ENCODE measurements at regions not wholly inside any gene's neighbourhood (a gene's known extent, or its start where the extent isn't known, plus 50 kb on each side); places are given as distances from the start of the nearest gene placed in this dataset.

GRCh38 chr2:11955884-11956291 is 209.5 kb downstream of the LPIN1 start:
- DNase-seq, result no peak

GRCh38 chr2:11962707-11963328 is 216.4 kb downstream of the LPIN1 start:
- DNase-seq, result no peak

GRCh38 chr2:11963966-11964365 is 217.5 kb downstream of the LPIN1 start:
- DNase-seq, result no peak

GRCh38 chr2:11967946-11968465 is 221.6 kb downstream of the LPIN1 start:
- DNase-seq, result no peak

- no peak for DNase-seq
These were observed 222.1 kb downstream of the LPIN1 start for GRCh38 chr2:11968521-11968920.

DNA sequence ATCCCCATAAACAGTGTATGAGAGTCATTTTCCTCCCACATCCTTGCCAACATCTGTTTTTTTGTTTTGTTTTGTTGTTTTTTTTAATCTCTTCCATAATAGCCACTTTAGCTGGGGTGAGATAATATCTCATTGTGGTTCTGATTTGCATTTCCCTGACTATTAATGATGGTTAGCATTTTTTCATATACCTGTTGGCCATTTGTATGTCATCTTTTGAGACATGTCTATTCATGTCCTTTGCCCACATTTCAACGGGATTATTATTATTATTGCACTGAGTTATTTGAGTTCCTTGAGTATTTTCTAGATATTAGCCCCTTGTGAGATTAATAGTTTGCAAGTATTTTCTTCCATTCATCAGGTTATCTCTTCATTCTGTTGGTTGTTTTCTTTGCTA is 223.3 kb downstream of the LPIN1 start:
- DNase-seq, result no peak

- no peak for DNase-seq
These were observed 228.1 kb downstream of the LPIN1 start for GRCh38 chr2:11974573-11974972.

DNA sequence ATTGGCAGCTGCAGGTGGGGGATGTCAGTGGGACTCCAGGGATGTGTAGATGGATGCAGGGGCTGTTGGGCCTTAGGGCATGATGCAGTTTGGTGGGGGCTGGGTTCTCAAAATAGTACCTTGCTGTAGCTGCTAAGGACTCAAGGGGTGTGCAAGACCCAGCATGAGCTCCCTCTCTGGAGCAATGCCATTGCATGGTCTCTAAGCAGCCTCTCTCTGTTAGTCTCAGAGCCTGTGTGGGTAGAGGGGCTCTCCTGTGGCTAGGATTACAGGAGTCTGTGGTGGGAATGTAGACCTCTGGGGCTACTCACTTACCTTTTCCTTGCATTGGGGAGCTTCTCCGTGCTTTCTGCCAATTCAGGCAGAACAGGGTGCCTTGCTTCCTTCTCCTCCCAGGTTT is 228.9 kb downstream of the LPIN1 start:
- no peak for DNase-seq

DNA sequence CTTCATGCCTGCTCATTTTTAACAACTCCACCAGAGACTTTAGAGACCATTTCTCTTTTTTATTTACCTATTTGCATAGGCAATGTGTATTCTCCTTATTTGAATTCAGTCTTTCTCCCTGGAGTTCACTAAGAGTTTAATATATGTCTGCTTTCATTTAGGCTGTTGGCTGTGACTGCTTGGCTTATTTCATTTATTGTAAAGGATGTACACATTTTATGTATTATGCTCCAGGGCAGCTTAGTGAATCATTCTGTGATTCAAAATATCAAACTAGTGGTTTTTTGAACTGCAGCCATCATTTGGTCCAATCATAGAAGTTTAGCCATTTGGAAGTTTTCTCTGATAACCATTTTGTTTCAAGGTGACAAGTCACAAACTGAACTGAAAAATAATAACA is 229.6 kb downstream of the LPIN1 start:
- DNase-seq, result no peak

- no peak for DNase-seq
These were observed 231.5 kb downstream of the LPIN1 start for GRCh38 chr2:11977766-11978524.

GRCh38 chr2:11980809-11981208 is 234.4 kb downstream of the LPIN1 start:
- DNase-seq, result no peak

- DNase-seq, result no peak
These were observed 237.0 kb downstream of the LPIN1 start for GRCh38 chr2:11983401-11983800.

DNA sequence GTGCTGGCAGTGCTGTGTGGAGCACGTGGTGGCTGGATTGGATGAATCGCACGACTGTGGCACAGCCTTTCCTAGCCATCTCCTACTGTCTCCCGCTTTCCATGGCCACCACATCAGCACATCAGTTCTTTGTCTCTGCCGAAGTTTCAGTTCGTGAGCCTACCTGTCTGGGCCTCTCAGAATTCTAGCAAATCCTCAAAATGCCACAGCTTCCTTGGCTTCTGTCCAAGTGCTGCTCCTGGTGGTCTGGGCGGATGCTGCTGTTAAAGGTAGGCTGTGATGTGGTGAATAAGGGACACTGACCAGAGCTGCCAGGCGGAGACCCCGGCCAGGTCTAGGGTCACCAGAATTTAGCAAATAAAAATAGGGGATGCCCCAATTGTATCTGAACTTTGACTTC is 237.4 kb downstream of the LPIN1 start:
- DNase-seq, result no peak

DNA sequence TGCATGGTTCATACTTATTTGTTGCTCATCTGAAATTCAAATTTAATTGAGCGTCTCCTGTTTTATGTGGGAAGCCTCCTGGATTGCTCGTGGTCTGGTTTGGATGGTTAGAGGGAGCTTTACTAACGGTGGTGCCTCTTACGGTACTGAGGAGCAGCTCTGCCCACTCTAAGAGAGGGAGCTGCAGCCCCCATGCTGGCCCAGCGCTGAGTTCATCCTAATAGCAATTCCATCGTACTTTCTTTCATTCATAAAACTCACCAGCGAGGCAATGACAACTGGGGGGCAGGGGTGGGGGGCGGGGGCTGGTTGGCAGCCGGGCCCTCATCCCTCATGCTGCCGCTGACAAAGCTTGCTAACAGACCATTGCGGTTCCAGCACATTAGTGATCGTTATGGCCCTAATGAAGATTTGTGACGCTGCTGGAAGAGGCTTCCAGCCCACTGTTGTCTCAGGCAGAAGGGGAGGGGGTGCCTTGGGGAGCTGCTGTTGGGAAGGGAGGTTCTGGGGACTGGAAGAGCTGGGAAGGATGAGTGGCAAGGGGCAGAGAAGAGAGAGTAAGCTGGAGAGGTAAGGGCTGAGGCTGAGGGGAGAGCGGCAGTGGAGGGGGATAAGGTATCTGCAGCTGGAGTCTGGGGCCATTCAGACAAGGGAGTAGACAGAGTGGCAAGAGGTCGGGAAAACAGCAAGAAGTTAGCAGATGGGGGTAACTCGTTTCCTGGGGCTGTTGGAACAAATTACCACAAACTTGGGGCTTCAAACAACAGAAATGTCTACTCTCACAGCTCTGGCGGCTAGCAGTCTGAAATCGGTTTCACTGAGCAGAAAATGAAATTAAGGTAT is 238.1 kb downstream of the LPIN1 start:
- no peak for DNase-seq

DNA sequence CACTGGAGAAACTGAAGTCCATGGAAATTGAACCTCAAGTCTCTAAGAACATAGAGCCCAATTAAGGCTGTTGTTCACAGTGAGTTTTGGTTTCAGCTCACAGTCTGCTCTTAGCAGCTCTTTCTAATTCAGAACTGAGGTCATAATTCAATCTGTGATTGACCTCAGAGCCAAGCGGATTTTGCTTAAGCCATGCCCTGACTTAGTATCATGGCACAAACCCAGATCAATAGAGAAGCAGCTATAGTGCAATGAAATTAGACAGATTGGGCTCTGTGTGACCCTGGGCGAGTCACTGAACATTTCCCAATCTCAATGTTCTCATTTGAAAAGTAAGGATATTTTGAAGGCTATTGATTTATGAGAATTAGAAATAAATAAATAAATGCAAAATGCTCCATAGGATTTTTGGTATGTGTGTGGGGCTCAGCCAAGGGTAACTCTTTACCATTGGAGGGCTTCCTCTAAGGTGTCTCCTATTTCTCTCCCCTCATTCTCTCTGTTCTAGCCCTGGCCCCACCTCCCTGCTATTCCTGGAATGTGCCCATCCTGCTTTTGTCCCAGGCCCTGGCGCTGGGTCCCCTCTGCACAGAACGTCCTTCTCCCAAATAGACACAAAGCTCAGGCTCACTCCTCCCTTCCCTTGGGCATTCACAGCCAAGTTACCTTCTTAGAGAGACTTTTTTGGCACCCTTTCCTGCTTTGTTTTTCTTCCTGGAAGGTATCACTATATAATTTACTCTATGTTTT is 239.6 kb downstream of the LPIN1 start:
- no peak for DNase-seq

GRCh38 chr2:11987151-11987550 is 240.7 kb downstream of the LPIN1 start:
- DNase-seq, result no peak

- no peak for DNase-seq
These were observed 242.4 kb downstream of the LPIN1 start for GRCh38 chr2:11988691-11989353.

DNA sequence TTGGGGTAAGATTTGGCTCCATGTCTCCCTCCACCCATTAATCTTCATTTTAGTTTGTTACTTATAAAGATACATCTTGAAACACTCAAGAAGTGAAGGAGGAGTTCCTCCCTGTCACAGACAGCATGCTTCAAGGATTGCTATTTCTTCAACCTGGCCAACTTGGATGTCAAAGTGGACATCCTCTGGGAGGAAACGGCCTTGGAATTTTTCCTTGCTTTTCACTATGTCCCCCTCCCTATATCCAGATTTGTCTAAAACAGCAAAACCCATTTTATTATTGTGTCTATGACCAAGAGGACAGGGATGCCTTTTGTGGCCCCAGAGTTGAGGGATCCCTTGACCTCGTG is 242.9 kb downstream of the LPIN1 start:
- no peak for DNase-seq

- no peak for DNase-seq
These were observed 244.1 kb downstream of the LPIN1 start for GRCh38 chr2:11990576-11990975.

- DNase-seq, result no peak
These were observed 247.3 kb downstream of the LPIN1 start for GRCh38 chr2:11993749-11994148.

DNA sequence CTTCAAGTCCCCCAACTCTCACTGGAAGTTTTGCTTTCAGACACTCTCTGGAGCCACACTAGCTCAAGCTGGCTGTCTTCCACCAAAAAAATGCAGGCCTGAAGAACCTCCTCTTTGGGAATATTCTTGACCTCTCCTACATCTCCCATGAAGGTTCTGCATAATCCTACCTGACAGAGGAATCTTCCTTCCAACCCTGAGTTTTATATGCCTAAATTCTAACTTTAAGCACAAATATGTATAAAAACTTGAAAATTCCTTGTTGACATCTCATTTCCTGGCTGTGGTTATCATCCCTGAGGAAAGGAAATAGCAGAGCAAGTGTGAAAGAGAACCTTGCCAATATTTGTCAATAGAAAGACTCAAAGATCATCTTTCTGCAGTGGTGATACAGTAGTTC is 249.0 kb downstream of the LPIN1 start:
- no peak for DNase-seq

DNA sequence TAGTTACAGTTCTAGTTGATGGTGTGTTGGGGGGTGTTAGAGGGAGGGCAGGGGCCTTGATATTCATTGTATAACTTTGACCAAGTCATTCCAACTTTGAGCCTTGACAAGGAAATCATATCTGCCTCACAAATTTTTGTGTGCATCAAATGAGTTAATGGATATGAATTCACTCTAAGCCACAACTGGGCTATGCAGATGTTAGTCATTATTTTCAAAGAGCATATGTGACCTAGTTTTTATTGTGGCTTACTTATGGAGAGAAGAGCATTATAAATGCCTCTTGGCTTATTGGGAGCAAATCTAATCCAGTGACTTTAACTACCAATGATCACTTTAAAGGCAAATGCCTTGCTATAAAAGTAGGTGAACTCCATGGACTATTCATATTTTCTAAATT is 250.2 kb downstream of the LPIN1 start:
- no peak for DNase-seq

Measured in T-helper 9 cell (primary cell).